Colonic mucosa (tissue), 4 donors: ENCODE measurements at regions not wholly inside any gene's neighbourhood (a gene's known extent, or its start where the extent isn't known, plus 50 kb on each side); places are given as distances from the start of the nearest gene placed in this dataset.
A peak's percentile ranks its signal among the peaks of the same experiment; 100 is the strongest.
"Not testable (repeated sequence)": the region's sequence is repeated elsewhere in the genome, so short reads cannot be mapped to it uniquely, and the experiment has no call there.

Source experiments
- DNase-seq: peaks from one replicate; pipeline ENCODE4 v3.0.0-alpha.2; 2020
- H3K27ac ChIP-seq: fragments of 200-600 bp; one replicate; pipeline ENCODE4 v1.8.0; 2021
- H3K27me3 ChIP-seq: fragments of 200-600 bp; one replicate; pipeline ENCODE4 v1.8.0; 2021
- H3K36me3 ChIP-seq: fragments of 200-600 bp; one replicate; pipeline ENCODE4 v1.8.0; 2021
- H3K4me1 ChIP-seq: fragments of 200-600 bp; one replicate; pipeline ENCODE4 v1.8.0; 2021; ENCODE audit warnings: mild to moderate bottlenecking
- H3K4me3 ChIP-seq: fragments of 200-600 bp; one replicate; pipeline ENCODE4 v1.8.0; 2021
- H3K9ac ChIP-seq, 2 donors: one replicate each; pipeline ENCODE4 v1.7.0; 2013; ENCODE audit warnings: control low read depth in 2 of 2, low read depth in 2 of 2, low read length in 2 of 2
- H3K9me3 ChIP-seq: fragments of 200-600 bp; one replicate; pipeline ENCODE4 v1.8.0; 2021
- CTCF ChIP-seq: fragments of 200-600 bp; IDR thresholded peaks from one replicate; pipeline ENCODE4 v1.8.0; 2022; ENCODE audit warnings: antibody characterized with exemption, mild to moderate bottlenecking
- intact Hi-C: fragments of 100-400 bp; cut with DNase I; formaldehyde crosslinking; loops from one replicate; pipeline ENCODE4 v1.14.1; 2022
- donor health status: healthy.
- donor health status: DM: no; HTN: no; CAD: no.
- donor health status: DM: no; HTN: no; CAD: no.

GRCh38 chr1:165109013-165109412 lies 247.5 kb downstream of the LMX1A start:
- H3K9ac ChIP-seq, result no peak overlapping the region
- no peaks in the 10 kb centered on the region for H3K27me3 ChIP-seq
- no peaks in the 10 kb centered on the region for H3K4me1 ChIP-seq
- intact Hi-C loops, result no loop called here
- no peaks in the 10 kb centered on the region for H3K9me3 ChIP-seq
- H3K4me3 ChIP-seq, result no peak overlapping the region
- peak; percentile 27 for DNase-seq
- H3K27ac ChIP-seq, result no peak overlapping the region
- H3K36me3 ChIP-seq, result no peaks in the 10 kb centered on the region
- no peak for TF ChIP-seq CTCF

GRCh38 chr1:165092542-165093162 lies 263.9 kb downstream of the LMX1A start:
- H3K27me3 ChIP-seq, H3K27ac ChIP-seq, H3K4me3 ChIP-seq, H3K36me3 ChIP-seq, H3K4me1 ChIP-seq, H3K9ac ChIP-seq, H3K9me3 ChIP-seq, intact Hi-C loops: not testable (repeated sequence)
- peak; percentile 51 for DNase-seq

- no peaks in the 10 kb centered on the region for H3K9me3 ChIP-seq
- intact Hi-C loops, result no loop called here
- TF ChIP-seq CTCF, result no peak
- no peaks in the 10 kb centered on the region for H3K36me3 ChIP-seq
- no peak for DNase-seq
- no peak overlapping the region for H3K27ac ChIP-seq
- no peak overlapping the region for H3K4me3 ChIP-seq
- H3K27me3 ChIP-seq, result no peaks in the 10 kb centered on the region
- no peaks in the 10 kb centered on the region for H3K4me1 ChIP-seq
- H3K9ac ChIP-seq, result no peak overlapping the region
These were observed 276.1 kb downstream of the LMX1A start for GRCh38 chr1:165080253-165080896.

DNA sequence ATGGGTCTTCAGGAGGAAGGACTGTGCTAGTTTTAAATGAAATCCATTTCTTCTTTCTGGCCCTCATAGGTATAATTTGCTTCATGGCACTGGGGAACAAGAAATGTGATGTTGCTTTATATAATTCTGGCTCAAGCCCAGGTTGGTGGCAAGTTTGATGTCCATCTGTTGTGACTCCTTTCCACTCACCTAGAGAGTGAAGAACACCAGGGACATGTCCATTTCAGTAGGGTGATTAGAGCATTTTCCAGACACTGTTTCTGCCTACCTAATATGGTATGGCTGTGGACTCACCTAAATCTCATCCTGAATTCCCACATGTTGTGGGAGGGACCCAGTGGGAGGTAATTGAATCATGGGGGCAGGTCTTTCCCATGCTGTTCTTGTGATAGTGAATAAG lies 278.1 kb downstream of the LMX1A start:
- no peaks in the 10 kb centered on the region for H3K4me1 ChIP-seq
- intact Hi-C loops, result loop anchor here (10.0 kb wide), 2 partner anchors 914 to 1554 kb away; no protein-coding TSS in a partner anchor
- TF ChIP-seq CTCF, result no peak

DNA sequence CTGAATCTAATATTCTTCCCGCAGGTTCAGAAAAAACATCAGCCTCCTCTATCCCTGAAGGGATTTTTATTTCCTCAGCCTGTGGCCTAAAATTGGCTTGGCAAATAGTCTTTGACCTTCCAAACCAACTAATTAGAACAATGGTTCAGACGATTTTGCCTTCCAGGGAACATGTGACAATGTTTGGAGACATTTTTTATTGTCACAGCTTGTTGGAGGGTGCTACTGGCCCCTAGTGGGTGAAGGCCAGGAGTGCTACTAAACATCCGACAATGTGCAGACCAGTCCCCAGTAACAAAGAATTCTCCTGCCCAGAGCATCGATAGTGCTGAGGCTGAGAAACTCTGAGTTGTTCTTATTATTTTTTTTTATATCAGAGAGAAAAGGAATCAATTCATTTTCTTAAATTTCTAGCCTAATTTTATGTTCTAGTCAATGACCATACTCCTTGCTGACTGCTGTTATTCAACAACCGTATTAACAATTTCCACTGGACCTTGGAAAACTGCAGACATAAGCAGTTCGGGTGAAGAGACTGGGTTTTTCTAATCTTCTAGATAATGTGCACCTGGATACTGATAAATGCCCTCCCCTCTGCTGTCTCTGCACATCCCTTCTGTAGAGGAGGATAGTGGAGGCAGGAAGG lies 280.7 kb downstream of the LMX1A start:
- H3K36me3 ChIP-seq, result no peaks in the 10 kb centered on the region
- no peak overlapping the region for H3K27ac ChIP-seq
- TF ChIP-seq CTCF, result peak; percentile 27
- H3K9me3 ChIP-seq, result no peaks in the 10 kb centered on the region
- no peak for DNase-seq
- no peaks in the 10 kb centered on the region for H3K4me1 ChIP-seq
- no peak overlapping the region for H3K9ac ChIP-seq
- H3K27me3 ChIP-seq, result no peaks in the 10 kb centered on the region
- intact Hi-C loops, result loop anchor here (10.0 kb wide), 2 partner anchors 911 to 1551 kb away; no protein-coding TSS in a partner anchor
- no peak overlapping the region for H3K4me3 ChIP-seq

More for the DNA sequence above, 278.1 kb downstream of the LMX1A start:
- DNase-seq, result no peak
- no peaks in the 10 kb centered on the region for H3K27me3 ChIP-seq
- no peaks in the 10 kb centered on the region for H3K36me3 ChIP-seq
- H3K27ac ChIP-seq, result no peak overlapping the region
- H3K9ac ChIP-seq, result no peak overlapping the region
- no peak overlapping the region for H3K4me3 ChIP-seq
- no peaks in the 10 kb centered on the region for H3K9me3 ChIP-seq
